Liver (tissue), 8 donors: ENCODE measurements at regions not wholly inside any gene's neighbourhood (a gene's known extent, or its start where the extent isn't known, plus 50 kb on each side); places are given as distances from the start of the nearest gene placed in this dataset.

Source experiments
- DNase-seq: peaks from one replicate; pipeline ENCODE4 v3.0.0-alpha.2; 2017; ENCODE audit warnings: low spot score
- H3K27ac ChIP-seq, 2 donors: one replicate each; pipeline ENCODE4 v1.7.0; 2013; ENCODE audit warnings: inconsistent platforms in 2 of 2, low read length in 2 of 2, control low read depth in 1 of 2, low read depth in 1 of 2, mild to moderate bottlenecking in 1 of 2
- H3K27me3 ChIP-seq, 4 donors: one replicate each; pipeline versions ENCODE4 v1.6.1 to v1.7.0; 2013; ENCODE audit warnings: low read length in 3 of 4, inconsistent platforms in 1 of 4, mild to moderate bottlenecking in 1 of 4, moderate library complexity in 1 of 4; ENCODE audit not compliant: control insufficient read depth in 4 of 4, insufficient read depth in 4 of 4
- H3K36me3 ChIP-seq, 4 donors: one replicate each; pipeline versions ENCODE4 v1.6.1 to v1.7.0; 2013; ENCODE audit warnings: low read length in 3 of 4, mild to moderate bottlenecking in 3 of 4, low read depth in 1 of 4, moderate library complexity in 1 of 4; ENCODE audit not compliant: control insufficient read depth in 4 of 4, insufficient read depth in 3 of 4
- H3K4me1 ChIP-seq, 4 donors: one replicate each; pipeline versions ENCODE4 v1.6.1 to v1.7.0; 2013; ENCODE audit warnings: low read length in 3 of 4, mild to moderate bottlenecking in 3 of 4, moderate library complexity in 1 of 4; ENCODE audit not compliant: control insufficient read depth in 4 of 4, insufficient read depth in 4 of 4
- H3K4me3 ChIP-seq, 3 donors: one replicate each; pipeline versions ENCODE4 v1.6.1 to v1.7.0; 2013; ENCODE audit warnings: low read length in 3 of 3, control low read depth in 1 of 3, low read depth in 1 of 3, mild to moderate bottlenecking in 1 of 3
- H3K9ac ChIP-seq, 2 donors: one replicate each; pipeline ENCODE4 v1.7.0; 2013; ENCODE audit warnings: low read length in 2 of 2, mild to moderate bottlenecking in 2 of 2, moderate library complexity in 2 of 2, control low read depth in 1 of 2, low read depth in 1 of 2
- H3K9me3 ChIP-seq, 4 donors: one replicate each; pipeline versions ENCODE4 v1.6.1 to v1.7.0; 2013; ENCODE audit warnings: low read length in 3 of 4; ENCODE audit not compliant: control insufficient read depth in 4 of 4
- CTCF ChIP-seq: fragments of 150-350 bp; IDR thresholded peaks from 2 replicates; pipeline ENCODE4 v1.5.1; 2017; ENCODE audit warnings: improper control_type of control experiment, low read depth, low read length; ENCODE audit not compliant: missing input control
- EGR1 ChIP-seq, 2 donors: IDR thresholded peaks; 2 replicates each; pipeline ENCODE4 v1.6.1; 2016 to 2018; ENCODE audit warnings: antibody characterized with exemption in 2 of 2, low read depth in 2 of 2
- FOXA1 ChIP-seq: IDR thresholded peaks from 2 replicates; pipeline ENCODE4 v1.6.1; 2016; ENCODE audit warnings: antibody characterized with exemption
- GABPA ChIP-seq, 2 donors: IDR thresholded peaks in 1 of 2; conservative IDR thresholded peaks in 1 of 2; 2 replicates each; pipeline ENCODE4 v1.6.1; 2016; ENCODE audit warnings: antibody characterized with exemption in 2 of 2, mild to moderate bottlenecking in 1 of 2, moderate library complexity in 1 of 2
- HNF4A ChIP-seq, 2 donors: conservative IDR thresholded peaks; 2 replicates each; pipeline ENCODE4 v1.6.1; 2016; ENCODE audit warnings: antibody characterized with exemption in 2 of 2, mild to moderate bottlenecking in 2 of 2
- HNF4G ChIP-seq: IDR thresholded peaks from 2 replicates; pipeline ENCODE4 v1.6.1; 2016; ENCODE audit warnings: antibody characterized with exemption
- JUND ChIP-seq, 2 donors: IDR thresholded peaks; 2 replicates each; pipeline ENCODE4 v1.6.1; 2016; ENCODE audit warnings: antibody characterized with exemption in 2 of 2
- NR2F2 ChIP-seq: IDR thresholded peaks from 2 replicates; pipeline ENCODE4 v1.6.1; 2016; ENCODE audit warnings: antibody characterized with exemption
- RAD21 ChIP-seq, 2 donors: IDR thresholded peaks; 2 replicates each; pipeline ENCODE4 v1.6.1; 2016; ENCODE audit warnings: antibody characterized with exemption in 2 of 2, mild to moderate bottlenecking in 2 of 2
- RXRA ChIP-seq, 2 donors: IDR thresholded peaks; 2 replicates each; pipeline ENCODE4 v1.6.1; 2017 to 2018; ENCODE audit warnings: antibody characterized with exemption in 2 of 2, mild to moderate bottlenecking in 1 of 2
- SP1 ChIP-seq: IDR thresholded peaks from 2 replicates; pipeline ENCODE4 v1.6.1; 2018; ENCODE audit warnings: antibody characterized with exemption, mild to moderate bottlenecking
- TAF1 ChIP-seq: conservative IDR thresholded peaks from 2 replicates; pipeline ENCODE4 v1.6.1; 2016; ENCODE audit warnings: antibody characterized with exemption, mild to moderate bottlenecking
- YY1 ChIP-seq: IDR thresholded peaks from 2 replicates; pipeline ENCODE4 v1.6.1; 2016; ENCODE audit warnings: antibody characterized with exemption, mild to moderate bottlenecking
- ZBTB33 ChIP-seq: IDR thresholded peaks from 2 replicates; pipeline ENCODE4 v1.6.1; 2016; ENCODE audit warnings: antibody characterized with exemption
- WGBS: extraction: QIAGEN DNeasy Blood & Tissue Kit; methylation state at CpG from one replicate; pipeline ENCODE4 v1.1.7; 2013; 5-methylcytosine and 5-hydroxymethylcytosine counted together
- TF ChIP-seq, protein P1 (sequence below): IDR thresholded peaks from 2 replicates; pipeline ENCODE4 v1.6.1; 2016; ENCODE audit warnings: antibody characterized with exemption, mild to moderate bottlenecking
- TF ChIP-seq, protein P2 (sequence below): IDR thresholded peaks from 2 replicates; pipeline ENCODE4 v1.6.1; 2016; ENCODE audit warnings: antibody characterized with exemption
- TF ChIP-seq, protein P3 (sequence below): IDR thresholded peaks from 2 replicates; pipeline ENCODE4 v1.6.1; 2016; ENCODE audit warnings: antibody characterized with exemption
- donor health status: healthy.
- donor health status: healthy.
- donor health status: healthy.
- donor health status: healthy.
- donor health status: healthy.

DNA sequence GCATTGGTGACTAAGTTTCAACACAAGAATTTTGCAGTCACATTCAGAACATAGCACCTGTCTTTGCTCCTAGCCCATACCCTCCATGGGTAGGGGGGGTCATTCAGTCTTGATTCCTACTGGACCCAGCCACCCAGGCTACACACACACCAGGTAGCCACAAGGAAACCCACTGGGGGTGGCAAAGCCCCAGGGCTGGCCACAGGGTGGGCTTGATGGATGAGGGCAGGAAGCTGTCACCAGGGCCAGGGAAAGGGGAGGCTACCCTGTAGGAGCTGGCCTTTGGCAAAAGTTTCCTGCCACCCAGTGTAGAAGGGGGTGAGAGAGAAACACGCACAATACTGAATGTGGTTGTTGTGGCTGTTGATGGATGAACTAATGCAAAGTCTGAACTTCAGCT is 74.5 kb upstream of the NKX1-1 start:
- peaks cover 0 to 4% (median 0%) of the 10 kb centered on the region in 4 donors for H3K27me3 ChIP-seq
- no peaks in the 10 kb centered on the region for H3K4me1 ChIP-seq
- peak overlapping the region in 1 of 3 donors; percentile 4 for H3K4me3 ChIP-seq
- no peaks in the 10 kb centered on the region for H3K36me3 ChIP-seq
- H3K9ac ChIP-seq, result no peak overlapping the region
- DNase-seq, result no peak
- H3K9me3 ChIP-seq, result peaks cover 5 to 27% (median 17%) of the 10 kb centered on the region in 4 donors
- 73% methylated on average over 1 of the region's 1 CpG for WGBS
- TF ChIP-seq, protein P1, sequence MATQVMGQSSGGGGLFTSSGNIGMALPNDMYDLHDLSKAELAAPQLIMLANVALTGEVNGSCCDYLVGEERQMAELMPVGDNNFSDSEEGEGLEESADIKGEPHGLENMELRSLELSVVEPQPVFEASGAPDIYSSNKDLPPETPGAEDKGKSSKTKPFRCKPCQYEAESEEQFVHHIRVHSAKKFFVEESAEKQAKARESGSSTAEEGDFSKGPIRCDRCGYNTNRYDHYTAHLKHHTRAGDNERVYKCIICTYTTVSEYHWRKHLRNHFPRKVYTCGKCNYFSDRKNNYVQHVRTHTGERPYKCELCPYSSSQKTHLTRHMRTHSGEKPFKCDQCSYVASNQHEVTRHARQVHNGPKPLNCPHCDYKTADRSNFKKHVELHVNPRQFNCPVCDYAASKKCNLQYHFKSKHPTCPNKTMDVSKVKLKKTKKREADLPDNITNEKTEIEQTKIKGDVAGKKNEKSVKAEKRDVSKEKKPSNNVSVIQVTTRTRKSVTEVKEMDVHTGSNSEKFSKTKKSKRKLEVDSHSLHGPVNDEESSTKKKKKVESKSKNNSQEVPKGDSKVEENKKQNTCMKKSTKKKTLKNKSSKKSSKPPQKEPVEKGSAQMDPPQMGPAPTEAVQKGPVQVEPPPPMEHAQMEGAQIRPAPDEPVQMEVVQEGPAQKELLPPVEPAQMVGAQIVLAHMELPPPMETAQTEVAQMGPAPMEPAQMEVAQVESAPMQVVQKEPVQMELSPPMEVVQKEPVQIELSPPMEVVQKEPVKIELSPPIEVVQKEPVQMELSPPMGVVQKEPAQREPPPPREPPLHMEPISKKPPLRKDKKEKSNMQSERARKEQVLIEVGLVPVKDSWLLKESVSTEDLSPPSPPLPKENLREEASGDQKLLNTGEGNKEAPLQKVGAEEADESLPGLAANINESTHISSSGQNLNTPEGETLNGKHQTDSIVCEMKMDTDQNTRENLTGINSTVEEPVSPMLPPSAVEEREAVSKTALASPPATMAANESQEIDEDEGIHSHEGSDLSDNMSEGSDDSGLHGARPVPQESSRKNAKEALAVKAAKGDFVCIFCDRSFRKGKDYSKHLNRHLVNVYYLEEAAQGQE, result no peak
- no peak for TF ChIP-seq NR2F2
- TF ChIP-seq GABPA (IDR thresholded peaks at IDR 0.05 in 1 of 2, conservative IDR thresholded peaks at IDR 0.05 in 1 of 2), result no peak
- no peak for TF ChIP-seq HNF4A (conservative IDR thresholded peaks at IDR 0.05)
- no peak for TF ChIP-seq CTCF
- no peak for TF ChIP-seq EGR1 (IDR thresholded peaks at IDR 0.05; ENCODE audit: low read depth in 2 of 2)
- no peak for TF ChIP-seq SP1
- TF ChIP-seq HNF4G, result no peak
- TF ChIP-seq FOXA1, result no peak
- TF ChIP-seq, protein P2, sequence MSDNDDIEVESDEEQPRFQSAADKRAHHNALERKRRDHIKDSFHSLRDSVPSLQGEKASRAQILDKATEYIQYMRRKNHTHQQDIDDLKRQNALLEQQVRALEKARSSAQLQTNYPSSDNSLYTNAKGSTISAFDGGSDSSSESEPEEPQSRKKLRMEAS, result no peak
- TF ChIP-seq, protein P3, sequence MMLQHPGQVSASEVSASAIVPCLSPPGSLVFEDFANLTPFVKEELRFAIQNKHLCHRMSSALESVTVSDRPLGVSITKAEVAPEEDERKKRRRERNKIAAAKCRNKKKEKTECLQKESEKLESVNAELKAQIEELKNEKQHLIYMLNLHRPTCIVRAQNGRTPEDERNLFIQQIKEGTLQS, result no peak
- TF ChIP-seq RAD21 (IDR thresholded peaks at IDR 0.05), result no peak
- no peak for TF ChIP-seq YY1
- TF ChIP-seq JUND (IDR thresholded peaks at IDR 0.05), result no peak
- TF ChIP-seq TAF1, result no peak
- no peak overlapping the region for H3K27ac ChIP-seq

GRCh38 chr4:1479454-1479853 is 73.2 kb upstream of the NKX1-1 start:
- Histone ChIP-seq H3K9ac (no peak overlapping the region), H3K27ac (no peak overlapping the region), H3K4me3 (no peak overlapping the region), H3K9me3 (peaks cover 5 to 23% (median 12%) of the 10 kb centered on the region in 4 donors), H3K36me3 (no peaks in the 10 kb centered on the region), H3K27me3 (peaks cover 0 to 4% (median 0%) of the 10 kb centered on the region in 4 donors), H3K4me1 (no peaks in the 10 kb centered on the region)
- whole genome bisulfite sequencing, result 85% methylated on average over 10 of the region's 10 CpGs
- DNase-seq, result no peak
- TF ChIP-seq TAF1, result no peak
- no peak for TF ChIP-seq RAD21 (IDR thresholded peaks at IDR 0.05)
- no peak for TF ChIP-seq ZBTB33
- TF ChIP-seq HNF4A (conservative IDR thresholded peaks at IDR 0.05), result no peak
- TF ChIP-seq RXRA (IDR thresholded peaks at IDR 0.05), result no peak
- TF ChIP-seq NR2F2, result no peak
- TF ChIP-seq JUND (IDR thresholded peaks at IDR 0.05), result no peak
- TF ChIP-seq HNF4G, result no peak
- TF ChIP-seq, protein P3, result no peak
- TF ChIP-seq SP1, result no peak
- TF ChIP-seq, protein P1, result no peak
- TF ChIP-seq, protein P2, result no peak
- no peak for TF ChIP-seq EGR1 (IDR thresholded peaks at IDR 0.05; ENCODE audit: low read depth in 2 of 2)
- no peak for TF ChIP-seq GABPA (IDR thresholded peaks at IDR 0.05 in 1 of 2, conservative IDR thresholded peaks at IDR 0.05 in 1 of 2)
